Testis (tissue), 2 donors: ENCODE measurements at regions not wholly inside any gene's neighbourhood (a gene's known extent, or its start where the extent isn't known, plus 50 kb on each side); places are given as distances from the start of the nearest gene placed in this dataset.

ENCODE experiments used
- POLR2A ChIP-seq: fragments of 450-650 bp; IDR thresholded peaks from one replicate; pipeline ENCODE4 v1.6.1; 2017; ENCODE audit warnings: antibody characterized with exemption, mild to moderate bottlenecking, moderate library complexity
- TF ChIP-seq, protein P1 (sequence below), 3 experiments: fragments of 450-650 bp in 2 of 3; fragments of 200-600 bp in 1 of 3; sonication (generic) in 1 of 3; IDR thresholded peaks; one replicate each; pipeline ENCODE4 v1.5.1; 2016 to 2019; ENCODE audit warnings: antibody characterized with exemption in 3 of 3, mild to moderate bottlenecking in 2 of 3, moderate library complexity in 1 of 3

DNA sequence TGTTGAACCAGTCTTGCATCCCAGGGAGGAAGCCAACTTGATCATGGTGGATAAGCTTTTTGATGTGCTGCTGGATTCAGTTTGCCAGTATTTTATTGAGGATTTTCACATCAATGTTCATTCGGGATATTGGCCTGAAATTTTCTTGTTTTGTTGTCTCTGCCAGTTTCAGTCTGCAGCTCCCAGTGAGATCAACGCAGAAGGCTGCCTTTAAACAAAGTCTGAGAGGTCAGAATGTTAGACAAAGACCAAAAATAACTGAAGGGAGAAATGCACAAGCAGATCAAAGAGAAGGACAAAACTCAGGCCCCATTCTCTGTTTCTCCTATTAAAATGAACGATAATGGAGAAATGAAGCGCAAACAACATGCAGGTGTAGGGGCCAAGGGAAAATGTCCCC lies 170.4 kb downstream of the NHLRC3 start:
- TF ChIP-seq, protein P1, sequence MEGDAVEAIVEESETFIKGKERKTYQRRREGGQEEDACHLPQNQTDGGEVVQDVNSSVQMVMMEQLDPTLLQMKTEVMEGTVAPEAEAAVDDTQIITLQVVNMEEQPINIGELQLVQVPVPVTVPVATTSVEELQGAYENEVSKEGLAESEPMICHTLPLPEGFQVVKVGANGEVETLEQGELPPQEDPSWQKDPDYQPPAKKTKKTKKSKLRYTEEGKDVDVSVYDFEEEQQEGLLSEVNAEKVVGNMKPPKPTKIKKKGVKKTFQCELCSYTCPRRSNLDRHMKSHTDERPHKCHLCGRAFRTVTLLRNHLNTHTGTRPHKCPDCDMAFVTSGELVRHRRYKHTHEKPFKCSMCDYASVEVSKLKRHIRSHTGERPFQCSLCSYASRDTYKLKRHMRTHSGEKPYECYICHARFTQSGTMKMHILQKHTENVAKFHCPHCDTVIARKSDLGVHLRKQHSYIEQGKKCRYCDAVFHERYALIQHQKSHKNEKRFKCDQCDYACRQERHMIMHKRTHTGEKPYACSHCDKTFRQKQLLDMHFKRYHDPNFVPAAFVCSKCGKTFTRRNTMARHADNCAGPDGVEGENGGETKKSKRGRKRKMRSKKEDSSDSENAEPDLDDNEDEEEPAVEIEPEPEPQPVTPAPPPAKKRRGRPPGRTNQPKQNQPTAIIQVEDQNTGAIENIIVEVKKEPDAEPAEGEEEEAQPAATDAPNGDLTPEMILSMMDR (IDR thresholded peaks at IDR 0.05), result no peak
- no peak for TF ChIP-seq POLR2A
